ENCODE measurements at regions not wholly inside any gene's neighbourhood (a gene's known extent, or its start where the extent isn't known, plus 50 kb on each side); places are given as distances from the start of the nearest gene placed in this dataset.
"Not testable (repeated sequence)": the region's sequence is repeated elsewhere in the genome, so short reads cannot be mapped to it uniquely, and the experiment has no call there.

- not testable (repeated sequence) for TF ChIP-seq ZNF567 (CRISPR knock-in tag; IDR thresholded peaks at IDR 0.05; ENCODE audit: borderline replicate concordance); TBL1XR1 (IDR thresholded peaks at IDR 0.05; ENCODE audit: borderline replicate concordance, low read length, partially characterized antibody); MLX (CRISPR knock-in tag; IDR thresholded peaks at IDR 0.05); IRF2 (CRISPR knock-in tag; IDR thresholded peaks at IDR 0.05); TCF7L2 (IDR thresholded peaks at IDR 0.05; ENCODE audit: low read depth, low read length)
Observed at GRCh38 chr4:119395701-119396100, 73.8 kb upstream of the FABP2 start.

All from HepG2 (cell line).